ENCODE measurements at regions not wholly inside any gene's neighbourhood (a gene's known extent, or its start where the extent isn't known, plus 50 kb on each side); places are given as distances from the start of the nearest gene placed in this dataset.

DNA sequence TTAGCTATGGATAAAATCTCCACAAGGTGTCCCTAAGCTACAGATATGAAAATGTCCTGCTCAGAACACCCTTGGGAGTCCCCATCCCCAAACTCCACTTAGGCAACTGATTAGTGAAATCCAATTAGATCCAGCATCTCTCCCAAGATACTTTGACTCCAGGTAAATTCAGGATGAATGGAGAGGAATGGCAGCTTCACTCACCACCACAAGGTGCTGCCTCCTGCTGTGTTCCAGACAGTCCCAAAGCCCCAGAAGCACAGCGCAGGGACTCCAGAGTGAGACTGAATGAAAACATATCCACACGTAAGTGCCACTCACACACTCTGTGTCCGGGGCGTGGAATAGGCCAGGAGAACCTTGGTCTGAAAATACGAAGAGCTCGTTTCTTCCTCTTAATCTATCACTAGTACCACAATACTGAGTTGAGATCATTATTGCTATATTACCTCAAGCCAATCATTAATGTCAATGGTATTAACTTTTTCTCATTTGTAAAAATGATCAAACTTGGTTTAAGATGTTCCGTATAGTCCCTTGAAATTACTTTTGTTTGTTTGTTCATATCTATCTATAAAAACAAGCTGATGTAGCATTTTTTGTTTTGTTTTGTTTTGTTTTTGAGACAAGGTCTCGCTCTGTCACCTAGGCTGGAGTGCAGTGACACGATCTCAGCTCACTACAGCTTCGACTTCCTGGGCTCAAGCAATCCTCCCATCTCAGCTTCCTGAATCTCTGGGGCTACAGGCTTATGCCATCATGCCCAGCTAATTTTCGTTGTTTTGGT lies 70.0 kb upstream of the BICD1 start:
- DNase-seq (ENCODE audit: low spot score) (no peak), FAIRE-seq (no peak)
- TF ChIP-seq MAFK (conservative IDR thresholded peaks at IDR 0.05 in 1 of 2, IDR thresholded peaks at IDR 0.05 in 1 of 2; ENCODE audit: low read length in 2 of 2) (peak; percentile 87 to 95), ZFP41 (CRISPR knock-in tag; IDR thresholded peaks at IDR 0.05; ENCODE audit: borderline replicate concordance) (no peak), ZMYM4 (CRISPR knock-in tag; IDR thresholded peaks at IDR 0.05) (no peak), MAFF (IDR thresholded peaks at IDR 0.05; ENCODE audit: low read depth, low read length) (peak; percentile 90), PITX1 (CRISPR knock-in tag; IDR thresholded peaks at IDR 0.05) (no peak), RFXAP (CRISPR knock-in tag; IDR thresholded peaks at IDR 0.05; ENCODE audit: borderline replicate concordance) (no peak), SMC3 (IDR thresholded peaks at IDR 0.05; ENCODE audit: low read length) (0 out of 2 replicates have a peak, but pooled peaks have one; percentile 4), ZNF777 (CRISPR knock-in tag; IDR thresholded peaks at IDR 0.05) (no peak), JUNB (CRISPR knock-in tag; IDR thresholded peaks at IDR 0.05; ENCODE audit: borderline replicate concordance) (no peak), ASH2L (IDR thresholded peaks at IDR 0.05; ENCODE audit: insufficient read length, low read depth, low read length) (no peak), STAG1 (CRISPR knock-in tag; IDR thresholded peaks at IDR 0.05) (peak; percentile 33; the same call in 1 of the 2 replicates)
- TF ChIP-seq, protein P1, sequence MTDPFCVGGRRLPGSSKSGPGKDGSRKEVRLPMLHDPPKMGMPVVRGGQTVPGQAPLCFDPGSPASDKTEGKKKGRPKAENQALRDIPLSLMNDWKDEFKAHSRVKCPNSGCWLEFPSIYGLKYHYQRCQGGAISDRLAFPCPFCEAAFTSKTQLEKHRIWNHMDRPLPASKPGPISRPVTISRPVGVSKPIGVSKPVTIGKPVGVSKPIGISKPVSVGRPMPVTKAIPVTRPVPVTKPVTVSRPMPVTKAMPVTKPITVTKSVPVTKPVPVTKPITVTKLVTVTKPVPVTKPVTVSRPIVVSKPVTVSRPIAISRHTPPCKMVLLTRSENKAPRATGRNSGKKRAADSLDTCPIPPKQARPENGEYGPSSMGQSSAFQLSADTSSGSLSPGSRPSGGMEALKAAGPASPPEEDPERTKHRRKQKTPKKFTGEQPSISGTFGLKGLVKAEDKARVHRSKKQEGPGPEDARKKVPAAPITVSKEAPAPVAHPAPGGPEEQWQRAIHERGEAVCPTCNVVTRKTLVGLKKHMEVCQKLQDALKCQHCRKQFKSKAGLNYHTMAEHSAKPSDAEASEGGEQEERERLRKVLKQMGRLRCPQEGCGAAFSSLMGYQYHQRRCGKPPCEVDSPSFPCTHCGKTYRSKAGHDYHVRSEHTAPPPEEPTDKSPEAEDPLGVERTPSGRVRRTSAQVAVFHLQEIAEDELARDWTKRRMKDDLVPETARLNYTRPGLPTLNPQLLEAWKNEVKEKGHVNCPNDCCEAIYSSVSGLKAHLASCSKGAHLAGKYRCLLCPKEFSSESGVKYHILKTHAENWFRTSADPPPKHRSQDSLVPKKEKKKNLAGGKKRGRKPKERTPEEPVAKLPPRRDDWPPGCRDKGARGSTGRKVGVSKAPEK (CRISPR knock-in tag; IDR thresholded peaks at IDR 0.05; ENCODE audit: borderline replicate concordance): no peak
- TF ChIP-seq, protein P2, sequence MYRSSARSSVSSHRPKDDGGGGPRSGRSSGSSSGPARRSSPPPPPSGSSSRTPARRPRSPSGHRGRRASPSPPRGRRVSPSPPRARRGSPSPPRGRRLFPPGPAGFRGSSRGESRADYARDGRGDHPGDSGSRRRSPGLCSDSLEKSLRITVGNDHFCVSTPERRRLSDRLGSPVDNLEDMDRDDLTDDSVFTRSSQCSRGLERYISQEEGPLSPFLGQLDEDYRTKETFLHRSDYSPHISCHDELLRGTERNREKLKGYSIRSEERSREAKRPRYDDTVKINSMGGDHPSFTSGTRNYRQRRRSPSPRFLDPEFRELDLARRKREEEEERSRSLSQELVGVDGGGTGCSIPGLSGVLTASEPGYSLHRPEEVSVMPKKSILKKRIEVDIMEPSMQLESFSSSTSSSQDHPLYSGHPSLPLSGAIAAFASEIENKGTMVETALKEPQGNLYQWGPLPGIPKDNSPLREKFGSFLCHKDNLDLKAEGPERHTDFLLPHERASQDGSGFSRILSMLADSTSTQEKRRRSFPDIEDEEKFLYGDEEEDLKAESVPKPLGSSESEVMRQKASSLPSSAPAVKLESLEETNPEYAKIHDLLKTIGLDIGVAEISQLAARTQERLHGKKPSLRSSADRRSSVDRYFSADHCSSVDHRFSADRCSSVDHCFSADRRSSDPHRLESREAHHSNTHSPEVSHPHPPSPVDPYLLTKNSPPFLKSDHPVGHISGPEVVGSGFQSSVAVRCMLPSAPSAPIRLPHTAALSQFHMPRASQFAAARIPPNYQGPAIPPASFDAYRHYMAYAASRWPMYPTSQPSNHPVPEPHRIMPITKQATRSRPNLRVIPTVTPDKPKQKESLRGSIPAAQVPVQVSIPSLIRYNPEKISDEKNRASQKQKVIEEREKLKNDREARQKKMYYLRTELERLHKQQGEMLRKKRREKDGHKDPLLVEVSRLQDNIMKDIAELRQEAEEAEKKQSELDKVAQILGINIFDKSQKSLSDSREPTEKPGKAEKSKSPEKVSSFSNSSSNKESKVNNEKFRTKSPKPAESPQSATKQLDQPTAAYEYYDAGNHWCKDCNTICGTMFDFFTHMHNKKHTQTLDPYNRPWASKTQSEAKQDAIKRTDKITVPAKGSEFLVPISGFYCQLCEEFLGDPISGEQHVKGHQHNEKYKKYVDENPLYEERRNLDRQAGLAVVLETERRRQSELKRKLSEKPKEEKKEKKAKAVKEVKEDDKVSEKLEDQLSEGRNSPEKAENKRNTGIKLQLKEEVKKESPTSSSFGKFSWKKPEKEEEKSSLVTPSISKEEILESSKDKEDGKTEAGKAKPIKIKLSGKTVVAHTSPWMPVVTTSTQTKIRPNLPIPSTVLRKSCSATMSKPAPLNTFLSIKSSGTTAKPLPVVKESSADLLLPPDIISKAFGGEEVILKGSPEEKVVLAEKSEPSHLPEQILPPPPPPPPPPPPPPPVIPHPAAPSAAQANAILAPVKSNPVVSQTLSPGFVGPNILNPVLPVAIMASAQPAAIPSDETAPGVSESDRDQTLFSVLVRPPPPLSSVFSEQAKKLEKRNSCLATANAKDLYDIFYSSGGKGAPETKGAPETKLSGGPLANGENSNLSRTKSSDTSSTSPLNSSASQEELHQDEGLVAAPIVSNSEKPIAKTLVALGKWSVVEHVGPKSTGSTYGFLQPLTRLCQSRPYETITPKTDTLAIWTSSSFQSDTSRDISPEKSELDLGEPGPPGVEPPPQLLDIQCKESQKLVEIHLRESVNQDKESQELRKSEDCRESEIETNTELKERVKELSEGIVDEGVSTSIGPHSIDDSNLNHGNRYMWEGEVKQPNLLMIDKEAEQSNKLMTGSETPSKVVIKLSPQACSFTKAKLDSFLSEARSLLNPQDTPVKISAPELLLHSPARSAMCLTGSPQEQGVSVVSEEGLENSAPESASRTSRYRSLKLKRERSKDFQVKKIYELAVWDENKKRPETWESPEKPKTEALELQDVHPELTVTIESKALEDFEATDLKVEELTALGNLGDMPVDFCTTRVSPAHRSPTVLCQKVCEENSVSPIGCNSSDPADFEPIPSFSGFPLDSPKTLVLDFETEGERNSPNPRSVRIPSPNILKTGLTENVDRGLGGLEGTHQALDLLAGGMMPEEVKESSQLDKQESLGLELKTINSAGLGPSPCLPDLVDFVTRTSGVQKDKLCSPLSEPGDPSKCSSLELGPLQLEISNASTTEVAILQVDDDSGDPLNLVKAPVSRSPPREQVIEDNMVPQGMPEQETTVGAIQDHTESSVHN (CRISPR knock-in tag; IDR thresholded peaks at IDR 0.05): no peak

More for the DNA sequence above, 70.0 kb upstream of the BICD1 start:
- WGBS (ENCODE audit: low lambda C conversion rate): 35% methylated on average over 11 of the region's 11 CpGs
- Histone ChIP-seq H3K9me3 (ENCODE audit: low read length) (no peaks in the 10 kb centered on the region), H3K4me2 (ENCODE audit: low read depth, low read length) (peak overlapping the region; percentile 28; the same call in 1 of the 2 replicates), H3K9ac (ENCODE audit: insufficient read depth, low read depth, low read length) (no peak overlapping the region), H3K4me3 (replicated peaks in 1 of 3; ENCODE audit: insufficient read depth in 1 of 3, low read depth in 2 of 3, low read length in 3 of 3) (no peak overlapping the region), H3K79me2 (ENCODE audit: insufficient read depth, low read length) (no peaks in the 10 kb centered on the region), H3K27ac (ENCODE audit: extremely low read length, insufficient read depth, low read length) (no peak overlapping the region), H2AFZ (ENCODE audit: low read length) (no peak overlapping the region), H3K27me3 (ENCODE audit: control insufficient read depth in 1 of 2, insufficient read depth in 2 of 2, low read length in 2 of 2) (no peaks in the 10 kb centered on the region; a peak in 1 of 5 replicates), H3K4me1 (ENCODE audit: insufficient read depth, low read length) (no peaks in the 10 kb centered on the region), H3K36me3 (replicated peaks in 1 of 2; ENCODE audit: control insufficient read depth in 1 of 2, insufficient read depth in 2 of 2, low read length in 2 of 2) (no peaks in the 10 kb centered on the region), H4K20me1 (ENCODE audit: insufficient read depth, low read length) (no peaks in the 10 kb centered on the region)
- ATAC-seq: peak; percentile 98
- in situ Hi-C loops (cut with HindIII; ENCODE audit: extremely low pct_ligation_motif_present, low pct_unique_long_range_greater_than_20kb) (no loop called here), intact Hi-C loops (cut with micrococcal nuclease; ENCODE audit: unreplicated experiment) (no loop called here)
- POLR2A ChIA-PET: interaction anchor here (0.6 kb wide), 1 partner anchor 10 kb away, joined by 3 read pairs; no protein-coding TSS in a partner anchor
- BruUV-seq (replicated peaks): no TSS peak
- CTCF ChIA-PET (ENCODE audit: low intra/inter-chr PET ratio, low total read pairs): no interaction called here

All from HepG2 (cell line).